Inflammatory macrophage treated with lipopolysaccharide for 4 hours (primary cell): ENCODE measurements at regions not wholly inside any gene's neighbourhood (a gene's known extent, or its start where the extent isn't known, plus 50 kb on each side); places are given as distances from the start of the nearest gene placed in this dataset.
"Not testable (repeated sequence)": the region's sequence is repeated elsewhere in the genome, so short reads cannot be mapped to it uniquely, and the experiment has no call there.

Experiments
- DNase-seq: peaks from one replicate; pipeline ENCODE4 v3.0.0-alpha.2; 2020

GRCh38 chr2:179322289-179322688, 57.7 kb upstream of the SESTD1 start:
- no peak for DNase-seq

DNA sequence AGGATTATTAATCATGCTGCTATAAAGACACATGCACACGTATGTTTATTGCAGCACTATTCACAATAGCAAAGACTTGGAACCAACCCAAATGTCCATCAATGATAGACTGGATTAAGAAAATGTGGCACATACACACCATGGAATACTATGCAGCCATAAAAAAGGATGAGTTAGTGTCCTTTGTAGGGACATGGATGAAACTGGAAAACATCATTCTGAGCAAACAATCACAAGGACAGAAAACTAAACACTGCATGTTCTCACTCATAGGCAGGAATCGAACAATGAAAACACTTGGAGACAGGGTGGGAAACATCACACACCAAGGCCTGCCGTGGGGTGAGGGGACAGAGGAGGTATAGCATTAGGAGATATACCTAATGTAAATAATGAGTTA, 56.4 kb upstream of the SESTD1 start:
- DNase-seq: not testable (repeated sequence)

- not testable (repeated sequence) for DNase-seq
Measured at GRCh38 chr2:179314729-179315128, 50.1 kb upstream of the SESTD1 start.
